Stimulated activated effector memory CD8-positive, alpha-beta T cell treated with anti-CD3 and anti-CD28 coated beads, Interleukin-12 subunit alpha, Interleukin-12 subunit beta, amount 100 ng/mL, for 72 hours (primary cell): ENCODE measurements at regions not wholly inside any gene's neighbourhood (a gene's known extent, or its start where the extent isn't known, plus 50 kb on each side); places are given as distances from the start of the nearest gene placed in this dataset.
A peak's percentile ranks its signal among the peaks of the same experiment; 100 is the strongest.

Experiments used
- ATAC-seq: fragments of 150-1000 bp; cut with Tn5 transposase; 2 replicates; pipeline ENCODE4 v1.10.0; 2021
- DNase-seq, 2 donors: peaks; one replicate each; pipeline ENCODE4 v3.0.0; 2021 to 2022; ENCODE audit warnings: low spot score in 2 of 2
- H3K27ac Mint-ChIP-seq: one replicate; pipeline ENCODE4 v1.8.0; 2022; ENCODE audit warnings: mild to moderate bottlenecking, mixed read lengths
- H3K36me3 Mint-ChIP-seq: one replicate; pipeline ENCODE4 v1.8.0; 2022; ENCODE audit warnings: mild to moderate bottlenecking, mixed read lengths
- H3K4me1 Mint-ChIP-seq: one replicate; pipeline ENCODE4 v1.8.0; 2022; ENCODE audit warnings: mixed read lengths
- H3K4me3 Mint-ChIP-seq: one replicate; pipeline ENCODE4 v1.8.0; 2022; ENCODE audit warnings: mild to moderate bottlenecking, mixed read lengths
- H3K9me3 Mint-ChIP-seq: one replicate; pipeline ENCODE4 v1.8.0; 2022; ENCODE audit warnings: mixed read lengths

GRCh38 chr1:194214735-194215134, 1028.3 kb upstream of the B3GALT2 start:
- no peak for ATAC-seq
- DNase-seq = no peak
- Mint-ChIP-seq H3K4me3 (no peak overlapping the region), H3K4me1 (no peaks in the 10 kb centered on the region), H3K36me3 (peaks cover 5% of the 10 kb centered on the region), H3K9me3 (peaks cover 3% of the 10 kb centered on the region), H3K27ac (no peak overlapping the region)

GRCh38 chr1:194209920-194210319, 1023.5 kb upstream of the B3GALT2 start:
- ATAC-seq (no peak), DNase-seq (no peak)
- H3K36me3 Mint-ChIP-seq = peaks cover 8% of the 10 kb centered on the region
- H3K9me3 Mint-ChIP-seq = no peaks in the 10 kb centered on the region
- H3K4me1 Mint-ChIP-seq = no peaks in the 10 kb centered on the region
- no peak overlapping the region for H3K27ac Mint-ChIP-seq
- no peak overlapping the region for H3K4me3 Mint-ChIP-seq

- H3K4me3 Mint-ChIP-seq = no peak overlapping the region
- ATAC-seq = no peak
- peaks cover 8% of the 10 kb centered on the region for H3K36me3 Mint-ChIP-seq
- no peak for DNase-seq
- H3K27ac Mint-ChIP-seq = no peak overlapping the region
- H3K4me1 Mint-ChIP-seq = no peaks in the 10 kb centered on the region
- H3K9me3 Mint-ChIP-seq = no peaks in the 10 kb centered on the region
Observed at GRCh38 chr1:194208674-194209073, 1022.3 kb upstream of the B3GALT2 start.

GRCh38 chr1:194196562-194196961, 1010.1 kb upstream of the B3GALT2 start:
- H3K9me3 Mint-ChIP-seq = no peaks in the 10 kb centered on the region
- H3K4me1 Mint-ChIP-seq = no peaks in the 10 kb centered on the region
- ATAC-seq = no peak
- DNase-seq = no peak
- no peaks in the 10 kb centered on the region for H3K36me3 Mint-ChIP-seq
- no peak overlapping the region for H3K27ac Mint-ChIP-seq
- H3K4me3 Mint-ChIP-seq = no peak overlapping the region

GRCh38 chr1:194194724-194195123, 1008.3 kb upstream of the B3GALT2 start:
- H3K27ac Mint-ChIP-seq = peak overlapping the region; percentile 23
- no peak for DNase-seq

GRCh38 chr1:194184974-194185373, 998.6 kb upstream of the B3GALT2 start:
- no peak for ATAC-seq
- no peak overlapping the region for H3K4me3 Mint-ChIP-seq
- DNase-seq = no peak
- H3K4me1 Mint-ChIP-seq = no peaks in the 10 kb centered on the region
- peaks cover 2% of the 10 kb centered on the region for H3K9me3 Mint-ChIP-seq
- no peaks in the 10 kb centered on the region for H3K36me3 Mint-ChIP-seq
- no peak overlapping the region for H3K27ac Mint-ChIP-seq

More at GRCh38 chr1:194194724-194195123, 1008.3 kb upstream of the B3GALT2 start:
- no peak for ATAC-seq
- no peak overlapping the region for H3K4me3 Mint-ChIP-seq
- no peaks in the 10 kb centered on the region for H3K4me1 Mint-ChIP-seq
- H3K36me3 Mint-ChIP-seq = no peaks in the 10 kb centered on the region
- no peaks in the 10 kb centered on the region for H3K9me3 Mint-ChIP-seq

- DNase-seq (no peak), ATAC-seq (no peak)
- Mint-ChIP-seq H3K4me1 (no peaks in the 10 kb centered on the region), H3K4me3 (no peak overlapping the region), H3K9me3 (peaks cover 2% of the 10 kb centered on the region), H3K36me3 (peaks cover 4% of the 10 kb centered on the region), H3K27ac (no peak overlapping the region)
Observed at GRCh38 chr1:194184425-194184824, 998.0 kb upstream of the B3GALT2 start.

- H3K9me3 Mint-ChIP-seq = no peaks in the 10 kb centered on the region
- peaks cover 4% of the 10 kb centered on the region for H3K36me3 Mint-ChIP-seq
- DNase-seq (no peak), ATAC-seq (no peak)
- no peak overlapping the region for H3K4me3 Mint-ChIP-seq
- no peaks in the 10 kb centered on the region for H3K4me1 Mint-ChIP-seq
- no peak overlapping the region for H3K27ac Mint-ChIP-seq
Observed at GRCh38 chr1:194181845-194182244, 995.4 kb upstream of the B3GALT2 start.

GRCh38 chr1:194176212-194176611, 989.8 kb upstream of the B3GALT2 start:
- ATAC-seq = no peak

GRCh38 chr1:194175251-194175650, 988.8 kb upstream of the B3GALT2 start:
- no peak overlapping the region for H3K27ac Mint-ChIP-seq
- H3K36me3 Mint-ChIP-seq = peaks cover 4% of the 10 kb centered on the region
- no peaks in the 10 kb centered on the region for H3K9me3 Mint-ChIP-seq
- no peak for ATAC-seq
- no peak overlapping the region for H3K4me3 Mint-ChIP-seq
- no peak for DNase-seq
- no peaks in the 10 kb centered on the region for H3K4me1 Mint-ChIP-seq

More at GRCh38 chr1:194176212-194176611, 989.8 kb upstream of the B3GALT2 start:
- no peaks in the 10 kb centered on the region for H3K9me3 Mint-ChIP-seq
- H3K4me3 Mint-ChIP-seq = no peak overlapping the region
- no peak overlapping the region for H3K27ac Mint-ChIP-seq
- DNase-seq = no peak
- no peaks in the 10 kb centered on the region for H3K4me1 Mint-ChIP-seq
- peaks cover 4% of the 10 kb centered on the region for H3K36me3 Mint-ChIP-seq

GRCh38 chr1:194174528-194174927, 988.1 kb upstream of the B3GALT2 start:
- Mint-ChIP-seq H3K27ac (no peak overlapping the region), H3K9me3 (no peaks in the 10 kb centered on the region), H3K36me3 (peaks cover under 1% of the 10 kb centered on the region), H3K4me3 (no peak overlapping the region), H3K4me1 (no peaks in the 10 kb centered on the region)
- ATAC-seq = no peak
- DNase-seq = no peak

GRCh38 chr1:194171596-194171995, 985.2 kb upstream of the B3GALT2 start:
- no peak for ATAC-seq
- Mint-ChIP-seq H3K27ac (no peak overlapping the region), H3K4me3 (no peak overlapping the region), H3K9me3 (peaks cover 3% of the 10 kb centered on the region), H3K36me3 (no peaks in the 10 kb centered on the region), H3K4me1 (no peaks in the 10 kb centered on the region)
- no peak for DNase-seq

- no peaks in the 10 kb centered on the region for H3K4me1 Mint-ChIP-seq
- H3K4me3 Mint-ChIP-seq = no peak overlapping the region
- DNase-seq (no peak), ATAC-seq (no peak)
- peaks cover 3% of the 10 kb centered on the region for H3K9me3 Mint-ChIP-seq
- H3K27ac Mint-ChIP-seq = no peak overlapping the region
- H3K36me3 Mint-ChIP-seq = no peaks in the 10 kb centered on the region
Observed at GRCh38 chr1:194167956-194168640, 981.7 kb upstream of the B3GALT2 start.

GRCh38 chr1:194164755-194165154, 978.3 kb upstream of the B3GALT2 start:
- Mint-ChIP-seq H3K4me3 (no peak overlapping the region), H3K4me1 (no peaks in the 10 kb centered on the region), H3K36me3 (no peaks in the 10 kb centered on the region), H3K9me3 (peaks cover 3% of the 10 kb centered on the region), H3K27ac (no peak overlapping the region)
- ATAC-seq (no peak), DNase-seq (no peak)

- Mint-ChIP-seq H3K36me3 (peaks cover 9% of the 10 kb centered on the region), H3K9me3 (peaks cover 6% of the 10 kb centered on the region), H3K4me3 (no peak overlapping the region), H3K27ac (no peak overlapping the region), H3K4me1 (no peaks in the 10 kb centered on the region)
- ATAC-seq = no peak
- no peak for DNase-seq
Observed at GRCh38 chr1:194161591-194161990, 975.2 kb upstream of the B3GALT2 start.

GRCh38 chr1:194159941-194160340, 973.5 kb upstream of the B3GALT2 start:
- no peak for ATAC-seq
- Mint-ChIP-seq H3K4me3 (no peak overlapping the region), H3K27ac (no peak overlapping the region), H3K9me3 (peaks cover 6% of the 10 kb centered on the region), H3K4me1 (no peaks in the 10 kb centered on the region), H3K36me3 (peaks cover 9% of the 10 kb centered on the region)
- DNase-seq = no peak
